ENCODE measurements at regions not wholly inside any gene's neighbourhood (a gene's known extent, or its start where the extent isn't known, plus 50 kb on each side); places are given as distances from the start of the nearest gene placed in this dataset.
A peak's percentile ranks its signal among the peaks of the same experiment; 100 is the strongest.

DNA sequence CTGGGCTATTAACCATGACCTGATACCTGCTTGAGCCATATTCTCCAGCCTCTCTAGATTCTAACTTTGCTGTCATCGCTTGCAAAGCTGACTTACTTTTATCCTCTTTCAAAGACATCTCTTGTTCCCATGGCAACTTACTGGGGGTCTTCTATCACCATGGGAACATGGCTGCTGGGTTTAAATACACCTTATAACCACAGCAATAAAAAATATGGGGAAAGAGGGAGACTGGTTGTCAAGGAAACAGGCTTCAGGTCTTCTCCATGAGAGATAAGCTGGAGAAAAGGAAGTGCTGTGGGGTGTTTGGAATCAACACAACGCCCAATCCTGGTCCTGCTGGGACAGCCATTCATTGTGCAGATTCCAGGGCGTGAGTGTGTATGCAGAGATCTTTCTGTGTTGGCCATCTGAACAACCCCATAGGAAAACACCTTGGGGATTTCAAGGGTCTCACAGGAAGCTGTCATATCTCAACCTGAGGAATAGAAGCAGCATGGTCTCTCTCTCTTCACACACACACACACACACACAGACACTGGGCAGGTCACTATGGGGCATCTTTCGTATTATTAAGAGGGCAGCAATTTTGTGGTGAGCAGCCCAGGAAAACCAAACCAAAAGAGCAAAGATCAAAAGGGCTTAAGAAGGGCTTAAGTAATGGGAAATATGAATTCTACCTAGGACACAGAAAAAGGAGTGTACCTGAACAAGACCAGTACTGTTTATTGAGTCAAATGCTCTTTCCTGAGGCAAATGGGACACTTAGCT, 344.7 kb upstream of the NCAM1 start:
- no peaks in the 10 kb centered on the region for H3K27me3 Mint-ChIP-seq (ENCODE audit: low read depth)

GRCh38 chr11:112617098-112617425, 344.2 kb upstream of the NCAM1 start:
- Mint-ChIP-seq H3K4me3 (no peak overlapping the region), H3K36me3 (no peaks in the 10 kb centered on the region), H3K27ac (no peak overlapping the region), H3K27me3 (ENCODE audit: low read depth) (no peaks in the 10 kb centered on the region), H3K9me3 (peaks cover 4% of the 10 kb centered on the region), H3K4me1 (peaks cover 58% of the 10 kb centered on the region)
- DNase-seq (ENCODE audit: low spot score in 2 of 2, unreplicated experiment in 2 of 2), result no peak
- no peak for TF ChIP-seq CTCF (IDR thresholded peaks at IDR 0.05; ENCODE audit: unreplicated experiment)

More for the DNA sequence above, 344.7 kb upstream of the NCAM1 start:
- Mint-ChIP-seq H3K4me1 (peaks cover 63% of the 10 kb centered on the region), H3K9me3 (no peaks in the 10 kb centered on the region), H3K36me3 (no peaks in the 10 kb centered on the region), H3K4me3 (no peak overlapping the region), H3K27ac (no peak overlapping the region)
- DNase-seq (ENCODE audit: low spot score in 2 of 2, unreplicated experiment in 2 of 2), result no peak
- TF ChIP-seq CTCF (IDR thresholded peaks at IDR 0.05; ENCODE audit: unreplicated experiment), result no peak

DNA sequence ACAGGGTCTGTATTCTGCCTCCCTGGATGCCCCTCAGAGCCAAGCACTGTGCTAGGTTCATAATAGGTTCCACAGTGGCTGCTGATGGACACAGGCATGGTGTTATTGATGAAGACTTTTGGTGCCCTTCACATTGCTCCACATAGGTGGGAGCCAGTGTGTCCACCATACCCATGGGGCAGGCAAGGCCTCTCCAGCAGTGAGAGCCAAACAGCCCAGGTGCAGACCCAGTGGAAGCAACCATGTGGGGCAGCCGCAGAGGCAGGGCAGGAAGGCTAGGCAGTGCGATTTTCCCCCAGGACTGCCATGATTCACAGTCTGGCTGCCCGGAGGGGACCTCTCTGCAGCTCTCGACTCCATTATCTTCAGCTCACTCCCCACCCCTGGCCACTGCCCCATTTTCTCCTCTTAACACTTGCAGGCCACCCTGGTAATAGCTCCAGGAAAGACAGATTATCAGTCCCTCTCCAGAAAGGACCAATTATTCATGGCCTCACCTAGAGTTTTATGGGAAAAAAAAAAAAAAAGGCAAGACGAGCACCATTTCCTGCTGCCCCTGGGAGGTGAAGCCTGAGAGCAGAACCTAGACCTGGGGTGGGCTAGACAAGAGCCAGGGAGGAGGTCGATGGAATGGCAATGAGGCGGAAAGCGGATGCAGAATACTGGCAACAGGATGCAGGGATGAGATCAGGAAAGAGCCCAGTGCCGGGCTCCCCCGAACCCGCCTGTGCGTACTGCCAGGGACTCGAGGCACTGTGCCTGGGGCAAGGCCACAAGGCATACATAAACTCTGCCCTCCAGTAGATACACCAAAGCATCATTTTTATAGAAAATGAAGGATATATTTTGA, 343.0 kb upstream of the NCAM1 start:
- Mint-ChIP-seq H3K36me3 (no peaks in the 10 kb centered on the region), H3K27ac (no peak overlapping the region), H3K9me3 (peaks cover 6% of the 10 kb centered on the region), H3K4me1 (peaks cover 48% of the 10 kb centered on the region), H3K27me3 (ENCODE audit: low read depth) (no peaks in the 10 kb centered on the region), H3K4me3 (no peak overlapping the region)
- DNase-seq (ENCODE audit: low spot score in 2 of 2, unreplicated experiment in 2 of 2), result no peak
- no peak for TF ChIP-seq CTCF (IDR thresholded peaks at IDR 0.05; ENCODE audit: unreplicated experiment)

DNA sequence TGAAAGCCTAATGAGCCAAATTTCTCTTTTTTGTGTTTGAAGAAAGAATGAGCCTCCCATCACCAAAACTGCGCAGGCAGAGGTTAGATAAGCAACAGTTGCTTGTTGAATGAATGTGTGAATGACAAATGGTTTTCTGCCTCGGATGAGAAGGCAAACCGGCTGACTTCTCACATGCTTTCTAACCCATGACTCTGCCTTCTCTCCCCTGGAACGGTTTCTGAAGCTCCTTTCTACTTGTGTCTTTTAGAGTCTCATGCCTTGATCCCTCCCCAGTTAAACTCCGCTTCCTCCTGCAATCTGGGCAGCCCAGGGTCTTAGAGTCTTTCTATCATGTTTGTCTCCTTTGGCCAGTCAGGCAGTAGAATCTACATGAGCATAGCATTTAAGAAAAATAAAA, 342.1 kb upstream of the NCAM1 start:
- no peak for TF ChIP-seq CTCF (IDR thresholded peaks at IDR 0.05; ENCODE audit: unreplicated experiment)
- peaks cover 6% of the 10 kb centered on the region for H3K9me3 Mint-ChIP-seq
- H3K27ac Mint-ChIP-seq, result no peak overlapping the region
- DNase-seq (ENCODE audit: low spot score in 2 of 2, unreplicated experiment in 2 of 2), result no peak
- H3K36me3 Mint-ChIP-seq, result no peaks in the 10 kb centered on the region
- no peaks in the 10 kb centered on the region for H3K27me3 Mint-ChIP-seq (ENCODE audit: low read depth)
- no peak overlapping the region for H3K4me3 Mint-ChIP-seq
- H3K4me1 Mint-ChIP-seq, result peaks cover 50% of the 10 kb centered on the region

DNA sequence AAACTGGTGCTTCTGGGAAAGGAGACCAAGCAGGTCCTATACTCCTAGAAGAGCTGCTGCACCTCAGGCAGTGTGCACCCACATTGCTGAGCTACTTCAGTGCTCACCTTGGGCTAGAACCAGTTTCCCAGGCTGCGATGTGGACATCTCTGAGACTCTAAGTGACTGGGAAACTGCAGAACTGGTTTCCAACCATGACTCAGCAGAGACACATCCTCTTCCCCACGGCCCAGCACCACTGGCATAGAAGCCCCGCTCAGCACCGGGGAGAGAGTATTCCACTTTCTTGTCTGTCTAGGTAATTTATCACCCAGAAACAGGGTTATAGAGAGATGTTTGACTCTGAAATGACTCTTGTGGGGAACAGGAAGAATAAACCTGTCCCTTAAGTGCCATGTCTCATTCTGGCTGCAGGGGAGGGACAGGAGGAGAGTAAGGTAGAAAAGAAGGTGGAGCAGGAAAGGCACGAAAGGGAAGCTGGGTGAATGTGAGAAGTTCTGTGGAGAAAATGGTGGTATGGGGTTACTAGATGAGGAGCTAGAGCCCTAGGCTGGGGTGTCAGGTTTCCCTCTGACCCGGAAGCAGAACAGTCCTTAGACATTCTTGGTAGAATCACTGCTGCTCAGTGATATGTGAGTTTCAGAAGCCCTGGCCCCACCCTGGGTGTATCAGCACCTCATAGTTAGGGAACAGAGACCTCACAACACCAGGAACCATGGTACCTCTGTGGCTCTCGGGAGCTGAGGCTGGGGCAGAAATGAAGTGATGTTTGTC, 340.4 kb upstream of the NCAM1 start:
- H3K4me3 Mint-ChIP-seq, result no peak overlapping the region
- no peak for TF ChIP-seq CTCF (IDR thresholded peaks at IDR 0.05; ENCODE audit: unreplicated experiment)
- peaks cover 6% of the 10 kb centered on the region for H3K9me3 Mint-ChIP-seq
- peak overlapping the region; percentile 70 for H3K27ac Mint-ChIP-seq
- DNase-seq (ENCODE audit: low spot score in 2 of 2, unreplicated experiment in 2 of 2), result no peak
- H3K4me1 Mint-ChIP-seq, result peaks cover 48% of the 10 kb centered on the region
- no peaks in the 10 kb centered on the region for H3K36me3 Mint-ChIP-seq
- H3K27me3 Mint-ChIP-seq (ENCODE audit: low read depth), result no peaks in the 10 kb centered on the region

All from mesothelial cell of epicardium (in vitro differentiated cells).